Fibroblast of pulmonary artery (primary cell): ENCODE measurements at regions not wholly inside any gene's neighbourhood (a gene's known extent, or its start where the extent isn't known, plus 50 kb on each side); places are given as distances from the start of the nearest gene placed in this dataset.

Source experiments
- DNase-seq: peaks from one replicate; pipeline ENCODE4 v3.0.0-alpha.2; 2010; ENCODE audit warnings: low read depth
- H3K4me3 ChIP-seq: replicated peaks from 2 replicates; pipeline ENCODE4 v1.5.1; 2011; ENCODE audit warnings: low read depth, mild to moderate bottlenecking, control low read depth, low read length, moderate library complexity
- TF ChIP-seq, protein P1 (sequence below): IDR thresholded peaks from 2 replicates; pipeline ENCODE4 v1.5.1; 2011; ENCODE audit warnings: mild to moderate bottlenecking, control low read depth, low read length, inconsistent platforms; ENCODE audit errors: missing control alignments

DNA sequence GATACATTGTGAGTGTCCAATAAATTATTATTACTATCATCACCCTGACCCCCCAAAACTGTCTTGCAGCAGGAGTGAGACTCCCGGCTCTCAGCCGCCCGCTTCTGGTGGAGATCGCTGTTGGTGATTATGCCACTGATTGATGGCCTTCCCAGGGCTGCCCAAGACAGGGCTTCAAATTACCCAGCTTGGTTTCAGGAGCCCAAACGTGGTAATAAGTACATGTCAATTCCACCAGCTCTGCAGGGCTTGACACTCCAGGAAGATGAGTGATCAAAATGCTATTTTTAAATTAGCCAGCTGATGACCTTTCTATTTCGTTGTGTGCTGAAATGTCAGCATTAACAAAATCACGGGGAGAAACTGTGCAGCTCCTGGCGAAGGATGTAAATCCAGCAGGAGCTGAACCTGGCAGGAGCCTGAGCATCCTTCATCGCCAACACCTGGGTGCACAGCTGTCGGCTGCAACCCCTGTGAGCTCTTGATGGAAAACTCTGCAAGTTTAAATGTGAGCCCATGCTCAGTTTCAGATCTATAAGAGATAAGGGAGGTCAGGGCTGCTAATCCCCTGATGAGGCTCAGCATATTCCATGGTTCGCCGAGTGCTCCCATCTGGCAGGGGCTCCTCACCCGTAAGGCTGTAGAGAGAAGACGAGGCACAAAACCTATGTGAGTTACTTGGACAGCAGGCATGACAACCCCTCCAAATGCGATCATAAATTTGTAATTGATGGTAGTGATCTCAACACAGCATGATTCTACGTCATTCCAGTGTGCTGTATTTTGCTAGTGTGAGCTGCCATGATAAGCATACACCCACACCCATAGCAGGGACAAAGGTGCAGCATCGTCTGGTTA, 446.3 kb downstream of the TCERG1L start:
- no peak overlapping the region for H3K4me3 ChIP-seq
- no peak for DNase-seq
- TF ChIP-seq, protein P1, sequence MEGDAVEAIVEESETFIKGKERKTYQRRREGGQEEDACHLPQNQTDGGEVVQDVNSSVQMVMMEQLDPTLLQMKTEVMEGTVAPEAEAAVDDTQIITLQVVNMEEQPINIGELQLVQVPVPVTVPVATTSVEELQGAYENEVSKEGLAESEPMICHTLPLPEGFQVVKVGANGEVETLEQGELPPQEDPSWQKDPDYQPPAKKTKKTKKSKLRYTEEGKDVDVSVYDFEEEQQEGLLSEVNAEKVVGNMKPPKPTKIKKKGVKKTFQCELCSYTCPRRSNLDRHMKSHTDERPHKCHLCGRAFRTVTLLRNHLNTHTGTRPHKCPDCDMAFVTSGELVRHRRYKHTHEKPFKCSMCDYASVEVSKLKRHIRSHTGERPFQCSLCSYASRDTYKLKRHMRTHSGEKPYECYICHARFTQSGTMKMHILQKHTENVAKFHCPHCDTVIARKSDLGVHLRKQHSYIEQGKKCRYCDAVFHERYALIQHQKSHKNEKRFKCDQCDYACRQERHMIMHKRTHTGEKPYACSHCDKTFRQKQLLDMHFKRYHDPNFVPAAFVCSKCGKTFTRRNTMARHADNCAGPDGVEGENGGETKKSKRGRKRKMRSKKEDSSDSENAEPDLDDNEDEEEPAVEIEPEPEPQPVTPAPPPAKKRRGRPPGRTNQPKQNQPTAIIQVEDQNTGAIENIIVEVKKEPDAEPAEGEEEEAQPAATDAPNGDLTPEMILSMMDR: no peak

DNA sequence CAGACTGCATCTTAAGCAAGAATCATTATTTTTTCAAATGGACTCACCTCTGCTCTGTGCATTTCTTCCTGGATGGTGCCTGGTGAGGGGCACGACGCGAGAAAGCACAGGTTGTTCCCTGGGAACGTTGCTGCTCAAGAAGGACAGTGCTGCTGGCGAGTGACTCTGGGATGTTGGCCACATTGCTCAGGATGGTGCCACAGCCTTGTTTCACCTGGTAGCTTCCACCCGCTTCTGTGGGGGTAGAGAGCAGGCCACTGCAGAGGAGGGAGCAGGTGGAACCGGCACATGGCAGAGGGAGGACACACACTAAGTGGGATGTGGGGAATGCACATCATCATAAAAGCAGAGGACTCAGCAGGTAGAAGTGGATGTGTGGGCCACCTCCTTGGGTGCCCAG, 444.7 kb downstream of the TCERG1L start:
- TF ChIP-seq, protein P1: no peak
- no peak for DNase-seq
- H3K4me3 ChIP-seq: no peak overlapping the region

DNA sequence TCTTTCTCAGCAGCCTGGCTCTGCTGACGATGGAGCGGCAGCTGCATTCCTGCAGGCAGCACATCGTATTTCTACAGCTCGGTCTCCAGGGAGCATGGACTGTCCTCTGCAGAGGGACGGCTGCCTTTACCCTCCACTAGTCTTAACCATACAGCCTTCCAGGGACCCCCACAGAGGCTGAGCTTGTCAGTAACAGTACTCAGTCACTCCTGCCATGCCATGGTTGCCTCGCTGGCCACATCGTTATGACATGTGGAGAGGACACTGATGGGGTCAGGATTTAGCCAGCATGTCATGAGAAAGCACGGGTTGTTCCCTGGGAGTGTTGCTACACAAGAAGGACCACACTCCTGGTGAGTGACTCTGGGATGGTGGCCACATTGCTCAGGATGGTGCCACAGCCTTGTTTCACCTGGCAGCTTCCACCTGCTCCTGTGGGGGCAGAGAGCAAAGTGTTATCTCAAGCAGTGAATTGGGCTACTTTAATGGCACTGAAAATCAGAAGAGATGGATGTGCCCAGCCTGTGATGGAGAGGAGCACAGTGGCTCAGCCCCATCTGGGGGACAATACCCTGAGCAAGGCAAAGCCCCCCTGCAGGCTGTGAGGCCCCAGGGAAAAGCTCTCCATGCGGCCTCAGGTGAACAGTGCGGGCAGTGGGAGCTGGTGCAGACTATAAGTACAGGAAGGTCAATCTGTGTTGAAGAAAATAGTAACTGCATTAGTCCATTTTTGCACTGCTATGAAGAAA, 443.9 kb downstream of the TCERG1L start:
- no peak for DNase-seq
- TF ChIP-seq, protein P1: no peak
- H3K4me3 ChIP-seq: no peak overlapping the region

DNA sequence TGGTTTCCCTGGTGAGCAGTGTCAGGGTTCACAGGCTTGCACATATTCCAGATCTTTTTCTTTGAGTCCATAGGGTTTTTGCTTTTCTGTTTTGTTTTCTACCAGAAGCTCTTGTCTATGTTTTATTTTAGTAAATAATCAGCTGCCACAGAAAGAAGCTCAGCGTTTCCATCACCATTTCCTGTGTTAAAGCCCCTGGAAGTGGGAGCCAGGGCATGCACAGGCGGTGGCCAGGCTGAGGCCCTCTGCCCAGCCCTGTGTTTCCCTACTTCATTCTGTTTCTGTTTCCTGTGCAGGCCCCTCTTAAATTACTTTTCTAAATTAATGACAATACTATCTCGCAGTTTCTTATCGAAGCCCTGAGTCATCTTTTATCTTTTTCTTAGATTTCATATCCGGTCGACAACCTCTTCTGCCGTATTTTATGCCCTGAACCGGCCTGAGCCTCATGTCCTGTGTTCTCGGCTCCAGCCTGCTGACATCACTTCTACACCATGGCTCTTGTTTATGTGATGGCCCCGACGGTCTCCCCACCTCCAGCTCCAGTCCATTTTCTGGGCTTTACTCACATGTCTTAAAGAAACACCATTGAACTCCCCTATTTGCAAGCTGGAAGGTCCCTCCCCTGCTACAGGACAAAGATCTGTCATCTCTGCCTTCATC, 442.2 kb downstream of the TCERG1L start:
- H3K4me3 ChIP-seq: no peak overlapping the region
- TF ChIP-seq, protein P1: no peak
- no peak for DNase-seq

DNA sequence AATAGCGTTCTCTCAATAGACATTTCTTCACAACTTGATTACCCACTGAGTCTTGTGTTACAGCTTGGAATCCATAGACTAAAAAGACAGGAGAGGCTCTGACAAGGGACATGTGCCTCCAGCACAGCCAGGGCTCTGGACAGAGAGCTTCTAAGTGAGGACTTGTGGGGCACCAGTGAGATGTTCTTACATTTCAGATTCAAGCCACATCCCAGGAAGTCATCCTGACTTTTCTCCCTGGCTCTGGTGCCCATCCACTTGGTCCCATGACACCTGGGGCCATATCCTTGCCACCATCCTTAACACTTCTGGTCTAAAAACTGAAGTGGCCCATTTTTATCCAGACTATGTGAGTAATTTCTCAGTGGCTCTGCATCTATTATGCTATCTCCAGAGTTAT, 440.1 kb downstream of the TCERG1L start:
- H3K4me3 ChIP-seq: no peak overlapping the region
- TF ChIP-seq, protein P1: no peak
- DNase-seq: no peak

DNA sequence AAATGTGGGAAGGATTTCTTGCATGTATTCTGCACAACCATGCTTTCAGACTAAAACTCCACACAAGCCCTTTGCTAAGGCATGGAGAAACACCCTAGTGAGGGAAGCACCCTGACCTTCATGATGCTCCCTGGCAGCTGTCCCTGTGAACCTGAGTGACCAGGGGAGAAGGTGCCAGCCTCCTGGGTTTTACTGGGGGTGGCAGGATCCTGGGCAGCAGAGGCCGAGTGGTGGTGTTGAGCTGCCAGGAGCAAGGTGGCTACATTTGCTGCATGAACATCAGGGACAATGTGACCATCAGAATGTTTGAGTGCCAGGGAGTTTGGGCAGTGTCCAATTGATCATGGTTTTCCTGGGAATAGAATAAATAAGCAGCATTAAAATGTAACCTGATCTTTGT, 437.9 kb downstream of the TCERG1L start:
- DNase-seq: no peak
- TF ChIP-seq, protein P1: no peak
- no peak overlapping the region for H3K4me3 ChIP-seq
